ENCODE measurements at regions not wholly inside any gene's neighbourhood (a gene's known extent, or its start where the extent isn't known, plus 50 kb on each side); places are given as distances from the start of the nearest gene placed in this dataset.

DNA sequence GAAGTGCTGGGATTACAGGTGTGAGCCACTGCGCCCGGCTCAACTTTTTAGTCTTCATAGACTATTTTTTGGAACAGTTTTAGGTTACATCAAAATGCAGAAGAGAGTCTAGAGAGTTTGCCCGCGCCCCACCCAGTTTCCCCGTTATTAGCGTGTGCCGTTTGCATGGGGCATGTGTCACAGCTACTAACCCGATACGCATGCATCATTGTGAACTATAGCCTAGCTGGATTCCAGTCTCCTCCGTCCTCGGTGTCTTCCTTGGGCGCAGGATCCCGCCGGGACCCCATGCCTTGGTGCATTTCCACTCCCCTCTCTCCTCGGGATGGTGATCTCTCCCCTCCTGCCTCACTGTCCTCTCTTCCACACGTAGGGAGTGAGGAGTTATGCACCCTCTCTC is 85.5 kb upstream of the ADRA2C start:
- H3K4me1 ChIP-seq, result no peaks in the 10 kb centered on the region
- no peak overlapping the region for H3K27ac ChIP-seq
- no peak for DNase-seq (ENCODE audit: low spot score)
- H3K4me3 ChIP-seq, result no peak overlapping the region
- no peaks in the 10 kb centered on the region for H3K9me3 ChIP-seq
- no peaks in the 10 kb centered on the region for H3K27me3 ChIP-seq
- H3K36me3 ChIP-seq, result no peaks in the 10 kb centered on the region
- no peak for TF ChIP-seq CTCF (IDR thresholded peaks at IDR 0.05)

DNA sequence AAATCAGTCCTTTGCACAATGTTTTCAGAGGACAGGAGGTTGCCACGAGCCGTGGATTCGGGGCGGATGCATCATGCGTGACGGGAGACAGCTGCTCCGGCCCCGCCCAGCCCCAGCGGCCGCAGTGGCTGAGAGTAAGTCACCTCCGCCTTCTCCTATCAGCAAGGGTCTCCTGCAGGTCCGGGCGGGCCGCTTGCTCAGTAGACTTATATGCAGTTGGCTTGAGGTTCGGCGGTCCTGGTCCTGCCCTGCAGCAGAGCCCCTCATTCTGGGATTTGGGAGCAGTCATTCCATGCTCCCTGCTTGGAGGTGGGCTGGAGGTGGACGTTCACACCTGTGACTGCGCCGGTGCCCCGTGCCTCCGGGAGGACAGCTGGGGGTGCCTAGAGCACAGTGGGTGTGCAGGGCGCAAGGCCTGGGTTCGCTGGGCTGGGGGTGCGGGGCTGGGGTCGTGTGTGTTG is 86.3 kb upstream of the ADRA2C start:
- H3K27me3 ChIP-seq, result no peaks in the 10 kb centered on the region
- H3K4me3 ChIP-seq, result no peak overlapping the region
- no peaks in the 10 kb centered on the region for H3K36me3 ChIP-seq
- DNase-seq (ENCODE audit: low spot score), result no peak
- H3K27ac ChIP-seq, result no peak overlapping the region
- H3K9me3 ChIP-seq, result no peaks in the 10 kb centered on the region
- no peaks in the 10 kb centered on the region for H3K4me1 ChIP-seq
- TF ChIP-seq CTCF (IDR thresholded peaks at IDR 0.05), result no peak

DNA sequence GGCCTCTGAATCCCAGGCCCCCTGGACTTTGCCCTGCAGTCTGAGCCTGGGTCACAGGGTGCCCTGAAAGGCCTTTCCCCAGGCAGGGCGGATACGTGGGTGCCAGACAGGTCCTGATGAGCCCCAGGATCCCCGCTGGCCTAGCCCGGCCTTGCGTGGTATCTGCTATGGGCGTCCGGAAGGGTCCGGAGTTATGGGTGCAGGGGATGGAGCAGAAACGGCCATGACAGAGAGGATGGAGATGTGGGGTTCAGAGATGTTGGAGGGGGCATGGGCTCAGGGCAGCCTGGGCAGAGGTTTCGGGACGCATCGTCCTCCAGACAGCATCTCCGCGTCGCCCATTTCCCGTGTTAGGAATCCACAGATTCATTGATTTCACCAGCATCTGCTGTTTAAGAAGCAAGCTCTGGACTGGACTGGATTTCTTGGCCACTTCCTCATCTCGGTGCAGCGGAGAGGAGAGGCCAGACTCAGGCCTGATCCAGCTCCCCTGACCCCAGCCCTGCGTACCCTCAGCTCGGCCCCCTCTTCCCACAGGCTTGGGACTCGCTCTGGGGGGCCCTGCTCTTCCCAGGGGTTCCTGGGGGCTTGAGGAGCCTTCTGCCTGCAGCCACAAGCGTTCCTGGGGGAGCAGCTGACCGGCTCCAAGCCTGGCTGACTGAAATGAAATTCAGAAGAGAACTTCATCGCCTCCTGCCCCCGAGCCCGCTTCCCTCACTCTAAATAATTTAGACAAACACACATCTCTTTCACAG is 86.9 kb upstream of the ADRA2C start:
- no peak for TF ChIP-seq CTCF (IDR thresholded peaks at IDR 0.05)
- Histone ChIP-seq H3K36me3 (no peaks in the 10 kb centered on the region), H3K9me3 (no peaks in the 10 kb centered on the region), H3K4me3 (no peak overlapping the region), H3K27ac (no peak overlapping the region), H3K4me1 (no peaks in the 10 kb centered on the region), H3K27me3 (no peaks in the 10 kb centered on the region)
- no peak for DNase-seq (ENCODE audit: low spot score)

DNA sequence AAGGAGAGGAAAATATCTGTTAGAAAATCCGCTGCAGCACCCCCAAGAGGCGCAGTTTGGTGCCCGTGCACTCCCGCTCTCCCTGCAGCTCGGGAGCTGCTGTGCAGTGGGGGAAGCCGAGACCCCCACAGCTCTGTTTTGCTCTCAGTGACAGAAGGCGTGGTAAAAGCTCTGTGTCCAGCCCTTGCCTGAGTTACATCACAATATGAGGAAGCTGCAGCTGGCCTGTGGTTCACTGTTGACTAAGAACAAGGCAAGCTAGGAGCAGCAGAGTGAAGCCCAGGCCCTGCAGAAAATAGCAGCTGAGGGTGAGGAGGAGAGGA is 88.5 kb upstream of the ADRA2C start:
- TF ChIP-seq CTCF (IDR thresholded peaks at IDR 0.05), result no peak
- no peaks in the 10 kb centered on the region for H3K9me3 ChIP-seq
- H3K4me3 ChIP-seq, result no peak overlapping the region
- H3K4me1 ChIP-seq, result no peaks in the 10 kb centered on the region
- no peaks in the 10 kb centered on the region for H3K27me3 ChIP-seq
- no peak for DNase-seq (ENCODE audit: low spot score)
- no peaks in the 10 kb centered on the region for H3K36me3 ChIP-seq
- H3K27ac ChIP-seq, result no peak overlapping the region

DNA sequence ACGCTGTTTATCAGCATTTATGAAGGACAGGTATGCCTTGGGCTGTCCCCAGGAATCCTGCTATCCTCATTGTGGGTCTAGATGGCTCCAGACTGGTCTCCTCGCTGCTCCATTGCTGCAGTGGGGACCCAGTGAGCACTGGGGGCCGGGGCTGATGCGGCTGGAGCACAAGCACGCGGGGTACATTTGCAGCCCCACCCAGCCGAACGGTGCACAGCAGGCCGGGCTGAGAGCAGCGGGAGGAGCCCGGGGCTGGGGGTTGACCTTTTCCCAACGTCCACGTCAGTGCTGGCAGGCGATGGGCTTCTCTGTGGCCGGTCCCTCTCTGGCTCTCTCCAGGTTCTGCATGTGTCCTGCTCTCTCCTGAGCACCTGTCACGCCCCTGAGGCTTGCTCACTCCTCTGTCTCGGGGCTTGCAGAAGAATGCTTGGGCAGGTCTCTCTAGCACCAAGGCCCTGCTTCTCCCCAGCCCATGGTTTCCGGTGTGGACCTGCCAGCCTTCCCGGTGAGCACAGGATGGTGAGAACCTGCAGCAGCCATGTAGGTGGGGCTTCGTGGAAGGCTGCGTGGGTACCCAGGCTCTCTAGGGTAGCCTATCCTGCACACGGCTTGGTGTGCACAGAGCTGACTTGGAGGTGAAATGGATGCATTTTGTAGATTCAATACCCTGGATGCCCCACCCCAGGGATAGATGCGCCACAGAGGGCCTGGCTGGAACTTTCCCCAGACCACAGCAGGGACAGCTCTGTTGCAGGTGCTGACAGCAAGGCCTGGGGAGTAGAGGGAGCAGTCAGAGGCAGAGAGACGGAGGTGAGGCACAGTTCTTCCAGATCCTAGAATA is 89.1 kb upstream of the ADRA2C start:
- H3K27ac ChIP-seq, result no peak overlapping the region
- H3K4me3 ChIP-seq, result no peak overlapping the region
- no peaks in the 10 kb centered on the region for H3K27me3 ChIP-seq
- H3K9me3 ChIP-seq, result no peaks in the 10 kb centered on the region
- no peaks in the 10 kb centered on the region for H3K4me1 ChIP-seq
- TF ChIP-seq CTCF (IDR thresholded peaks at IDR 0.05), result no peak
- no peak for DNase-seq (ENCODE audit: low spot score)
- no peaks in the 10 kb centered on the region for H3K36me3 ChIP-seq
